NCI-H2029 (cell line): ENCODE measurements at regions not wholly inside any gene's neighbourhood (a gene's known extent, or its start where the extent isn't known, plus 50 kb on each side); places are given as distances from the start of the nearest gene placed in this dataset.

Experiments
- DNase-seq: peaks from one replicate; lab custom pipeline; 2025; lab: John Stamatoyannopoulos, UW

DNA sequence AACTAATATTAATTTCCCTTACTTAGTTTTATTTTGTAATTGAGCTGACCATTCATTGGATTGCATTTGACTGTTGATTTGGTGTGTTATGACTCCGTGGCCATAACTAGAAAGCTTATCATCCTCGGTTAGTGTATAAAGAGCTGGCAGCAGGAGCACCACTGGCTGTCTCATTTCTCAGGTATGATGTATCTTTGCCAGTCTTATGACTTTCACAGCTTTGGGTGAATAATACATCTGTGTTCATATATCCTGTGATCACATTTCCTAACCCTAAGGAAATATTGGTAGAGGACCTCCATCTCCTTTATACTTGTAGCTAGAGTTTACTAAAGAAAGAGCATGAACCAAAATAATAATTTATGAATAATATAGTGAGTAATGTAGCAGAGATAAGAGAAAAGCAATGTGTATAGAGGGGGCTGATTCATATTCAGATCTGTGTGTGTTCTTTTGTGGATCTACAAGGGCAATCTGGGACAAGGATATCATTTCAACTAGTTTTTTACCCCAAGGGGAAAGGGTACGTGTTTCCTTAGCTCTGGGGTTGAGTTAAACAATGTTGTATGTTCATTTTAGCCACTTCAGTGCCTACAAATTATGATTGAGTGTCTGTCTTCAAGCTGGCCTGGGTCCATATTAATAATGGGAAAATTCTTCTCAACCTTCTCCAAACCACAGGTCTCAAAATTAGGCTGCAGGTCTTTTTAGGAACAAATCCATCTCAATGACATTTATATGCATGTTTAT is 901.7 kb downstream of the NTRK3 start:
- DNase-seq = no peak

DNA sequence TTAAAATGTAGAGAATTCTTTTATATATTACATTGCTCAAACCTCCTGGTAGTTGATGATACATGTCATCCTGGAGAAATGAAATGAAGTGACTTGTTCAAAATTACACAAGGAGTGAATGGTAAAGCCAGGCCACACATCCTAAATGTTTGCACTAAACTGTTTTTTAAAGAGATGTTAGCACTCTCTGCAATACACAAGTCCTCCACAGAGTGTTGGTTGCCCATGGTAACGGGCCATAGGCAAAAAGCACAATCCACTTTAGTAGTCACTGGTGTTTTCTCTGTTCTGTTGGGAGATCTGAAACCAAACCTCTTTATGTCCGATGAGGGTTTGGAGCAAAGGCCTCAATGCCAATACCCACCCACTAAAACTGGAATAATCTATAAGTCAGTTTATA is 907.4 kb downstream of the NTRK3 start:
- DNase-seq = peak; percentile 44

DNA sequence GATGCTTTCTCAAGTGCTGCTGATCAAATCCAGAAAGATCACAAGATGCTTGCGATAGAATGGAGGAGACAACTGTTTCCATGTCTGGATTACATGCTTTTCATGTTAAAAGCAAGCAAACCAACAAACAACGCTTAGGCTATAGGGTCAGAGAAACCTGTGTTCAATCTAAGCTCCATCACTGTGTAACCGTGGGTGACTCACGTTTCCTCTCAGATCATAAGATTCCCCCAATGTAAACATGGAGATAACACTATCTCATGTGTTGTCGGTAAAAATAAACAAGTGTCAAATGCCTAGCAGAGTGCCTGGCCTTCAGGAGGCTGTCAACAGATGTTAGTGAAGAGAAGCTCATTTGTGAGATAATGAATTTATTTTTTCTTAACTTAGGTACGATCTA is 907.8 kb downstream of the NTRK3 start:
- peak; percentile 32 for DNase-seq

DNA sequence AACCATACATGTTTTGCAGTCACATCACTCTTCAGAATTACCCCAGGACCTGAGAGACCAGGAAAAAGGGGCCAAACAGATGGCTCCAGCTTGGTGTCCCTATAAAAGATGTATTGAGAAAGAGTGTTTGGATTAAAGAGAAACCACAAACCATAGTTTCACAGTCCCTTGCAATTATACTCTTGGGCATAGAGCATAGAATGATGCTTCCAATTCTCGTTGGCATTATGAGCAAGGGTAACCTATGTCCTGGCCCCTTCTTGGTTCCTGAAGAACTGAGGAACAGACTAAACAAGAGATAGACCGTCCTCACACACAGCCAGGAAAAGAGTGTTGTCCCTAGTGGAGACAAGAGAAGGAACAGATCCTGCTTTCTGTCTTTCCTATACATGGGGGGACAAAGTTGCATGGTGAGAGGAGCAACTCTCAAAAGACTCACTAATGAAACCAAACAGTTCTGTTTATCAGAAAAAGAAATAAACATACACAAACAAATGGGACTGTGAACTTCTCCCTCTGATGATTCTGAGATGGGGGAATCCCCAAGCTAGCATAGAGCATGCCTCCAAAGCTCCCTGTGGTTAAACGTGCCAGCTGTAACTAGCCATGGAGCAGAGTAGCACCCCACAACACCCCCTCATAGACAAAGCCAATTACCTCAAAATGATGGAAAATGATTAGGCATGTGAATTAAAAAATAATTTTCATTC is 908.6 kb downstream of the NTRK3 start:
- no peak for DNase-seq

DNA sequence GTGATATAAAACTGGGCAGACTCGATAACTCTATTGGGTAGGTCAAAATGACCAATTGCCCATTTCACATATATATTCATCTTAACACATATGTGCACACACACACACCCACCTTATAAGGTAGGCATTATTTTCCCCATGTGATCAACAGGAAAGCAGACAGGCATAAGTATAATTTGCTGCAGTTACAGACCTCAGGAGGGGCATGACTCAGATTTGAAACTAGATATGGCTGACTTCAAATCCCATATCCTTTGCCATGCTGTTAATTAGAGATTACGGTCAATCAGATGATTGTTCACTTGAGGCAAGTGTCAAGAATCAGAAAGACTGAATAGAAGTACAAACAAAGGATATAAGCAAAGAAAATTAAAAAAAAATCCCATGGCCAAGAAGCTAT is 910.6 kb downstream of the NTRK3 start:
- DNase-seq = no peak

DNA sequence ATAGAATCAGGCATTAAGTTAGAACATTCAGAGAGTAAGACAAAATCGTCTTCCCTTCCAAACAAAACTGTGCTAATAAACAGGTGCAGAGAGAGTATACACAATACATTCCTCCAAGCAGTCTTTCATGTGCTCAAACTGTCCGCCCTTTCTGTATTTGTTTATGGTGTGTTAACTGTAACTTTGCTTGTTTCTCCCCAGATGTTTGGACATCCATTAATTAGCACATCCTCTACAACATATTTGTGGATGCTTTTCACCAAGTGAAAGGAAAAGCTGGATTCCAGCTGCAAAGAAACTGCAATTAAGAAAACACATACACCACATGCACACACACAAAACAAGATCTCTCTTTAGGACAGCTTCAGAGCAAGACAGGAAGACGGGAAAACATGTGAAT is 912.6 kb downstream of the NTRK3 start:
- no peak for DNase-seq

DNA sequence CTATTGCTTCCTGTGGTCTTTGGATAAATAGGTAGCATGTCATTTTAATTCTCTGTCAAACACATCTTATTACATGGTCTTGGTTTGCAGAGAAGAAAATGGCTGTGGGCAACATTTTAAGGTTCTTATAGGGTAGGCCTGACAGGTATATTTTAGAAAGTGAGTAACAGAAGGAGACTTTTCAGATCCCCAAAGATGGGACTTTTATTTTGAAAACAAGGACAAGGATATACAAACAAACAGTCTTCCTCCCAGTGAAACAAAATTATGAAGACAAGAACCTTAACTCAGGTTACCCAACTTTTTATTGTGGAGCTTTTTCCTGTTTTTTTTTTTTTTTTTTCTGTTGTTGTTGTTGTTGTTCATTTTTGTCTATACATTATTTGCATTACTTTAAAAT is 916.2 kb downstream of the NTRK3 start:
- no peak for DNase-seq

DNA sequence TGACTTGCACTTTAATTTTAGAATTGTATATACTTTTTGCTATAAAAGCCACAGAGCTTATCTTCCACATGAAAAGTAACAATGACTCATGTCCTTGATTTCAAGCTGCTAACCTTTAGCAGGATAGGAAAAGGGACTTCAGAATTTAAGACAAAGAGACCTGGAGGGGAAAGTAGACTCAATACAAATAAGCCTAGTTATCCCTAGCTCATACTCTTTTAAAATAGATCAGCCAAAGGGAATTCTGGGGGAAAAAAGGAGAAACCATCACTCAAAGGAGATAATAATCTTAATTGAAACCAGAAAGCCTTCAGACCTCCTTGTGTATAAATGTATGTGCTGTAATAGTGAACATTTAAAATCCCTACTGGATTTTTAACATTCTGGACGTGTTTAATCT is 930.3 kb downstream of the NTRK3 start:
- no peak for DNase-seq

DNA sequence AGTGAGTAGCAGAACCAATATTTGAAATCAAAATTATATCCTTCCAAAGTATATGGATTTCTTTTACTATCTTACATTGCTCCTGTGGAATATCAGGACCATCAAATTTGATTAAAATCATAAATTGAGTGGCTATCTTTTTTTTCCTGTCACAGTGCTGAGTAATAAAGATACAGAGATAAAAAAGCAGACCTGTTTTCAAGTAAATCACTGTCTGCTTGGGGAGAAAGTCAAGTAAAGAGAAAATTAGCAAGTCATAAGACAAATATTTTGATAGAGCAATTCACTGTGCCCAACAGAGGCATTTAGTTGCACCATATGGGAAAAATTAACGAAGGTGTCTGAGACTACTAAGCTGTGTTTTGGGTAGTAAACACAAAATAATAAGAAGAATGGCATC is 933.7 kb downstream of the NTRK3 start:
- DNase-seq = no peak

DNA sequence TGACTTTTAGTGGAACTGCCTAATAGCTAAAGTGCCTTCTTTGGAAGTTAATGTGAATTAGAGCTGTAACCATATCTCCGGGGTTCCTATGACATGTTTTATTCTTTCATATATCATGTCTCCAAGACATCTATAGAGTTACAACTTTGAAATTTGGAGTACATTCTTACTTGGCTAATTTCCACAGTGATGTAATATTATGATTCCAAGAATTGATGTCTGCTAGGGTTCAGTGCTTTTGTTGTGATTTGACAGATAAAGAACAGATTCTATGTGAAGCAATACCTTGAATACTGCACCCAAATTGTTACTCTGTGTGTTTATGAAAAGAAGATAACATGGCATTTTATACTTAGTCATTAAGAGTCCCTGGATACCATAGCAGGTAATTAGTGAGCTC is 934.3 kb downstream of the NTRK3 start:
- DNase-seq = no peak

DNA sequence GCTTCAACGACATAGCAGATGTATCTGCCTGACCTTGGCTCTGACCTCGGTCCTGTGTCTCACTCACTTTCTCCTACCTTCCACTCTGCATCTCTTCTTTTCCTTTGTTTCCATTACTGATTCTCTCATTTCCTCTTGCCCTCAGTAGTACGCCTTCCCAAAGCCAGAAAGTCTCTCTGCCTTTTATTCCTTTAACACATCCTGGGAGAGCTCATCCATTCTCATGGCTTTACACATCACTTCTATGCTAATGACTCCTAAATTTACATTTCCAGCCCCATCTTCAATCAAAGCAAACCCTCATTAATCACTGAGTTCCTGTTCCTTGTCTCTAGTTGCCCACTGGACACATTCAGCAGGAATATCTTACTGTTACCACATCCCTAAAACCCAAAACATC is 938.6 kb downstream of the NTRK3 start:
- no peak for DNase-seq

DNA sequence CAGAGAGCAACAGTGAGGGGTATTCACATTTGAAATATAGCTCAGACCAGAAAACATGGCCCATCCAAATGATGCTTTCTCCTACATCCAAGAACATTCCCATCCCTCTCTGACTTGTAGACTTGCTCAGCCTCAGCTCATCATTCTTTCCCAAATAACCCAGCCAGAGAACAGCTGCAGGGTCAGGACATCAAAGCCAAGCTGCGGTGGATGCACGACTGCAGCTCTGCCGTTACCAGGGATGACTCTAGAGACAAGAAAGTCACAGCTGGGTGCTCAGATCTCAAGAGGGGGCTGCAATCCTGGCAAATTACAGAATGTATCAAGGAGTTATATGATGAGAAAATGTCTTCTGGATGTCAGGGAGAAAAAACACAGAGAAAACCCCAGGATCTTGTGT is 944.3 kb downstream of the NTRK3 start:
- DNase-seq = no peak

DNA sequence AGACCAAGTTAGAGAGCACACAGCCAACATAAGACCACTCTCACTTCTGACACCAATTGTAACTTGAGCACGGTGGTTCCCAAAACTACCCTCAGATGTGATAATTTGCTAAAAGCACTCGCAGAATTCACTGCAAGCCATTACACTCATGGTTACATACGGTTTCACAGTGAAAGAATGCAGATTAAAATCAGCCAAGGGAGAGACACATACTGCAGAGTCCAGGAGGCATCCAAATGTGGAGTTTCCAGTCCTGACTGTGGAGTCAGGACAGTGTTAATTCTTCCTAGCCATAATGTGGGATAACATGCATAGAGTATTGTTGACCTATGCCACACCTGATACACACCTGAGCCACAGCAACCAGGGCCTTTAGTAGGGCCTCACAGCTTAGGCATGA is 956.4 kb downstream of the NTRK3 start:
- DNase-seq = no peak

DNA sequence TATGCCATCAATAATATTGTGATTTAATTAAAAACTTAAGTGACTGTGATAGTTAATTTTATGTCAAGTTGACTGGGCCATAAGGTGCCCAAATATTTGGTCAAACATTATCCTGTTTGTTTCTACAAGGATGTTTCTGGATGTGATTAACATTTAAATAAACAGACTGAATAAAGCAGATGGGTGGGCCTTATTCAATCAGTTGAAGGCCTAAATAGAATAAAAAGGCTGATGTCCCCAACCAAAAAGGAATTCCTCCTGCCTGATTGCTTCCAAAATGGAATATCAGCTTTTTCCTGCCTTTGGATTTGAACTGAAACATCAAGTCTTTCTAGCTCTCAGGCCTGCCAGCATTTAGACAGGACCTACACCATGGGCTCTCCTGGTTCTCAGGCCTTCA is 961.7 kb downstream of the NTRK3 start:
- no peak for DNase-seq

DNA sequence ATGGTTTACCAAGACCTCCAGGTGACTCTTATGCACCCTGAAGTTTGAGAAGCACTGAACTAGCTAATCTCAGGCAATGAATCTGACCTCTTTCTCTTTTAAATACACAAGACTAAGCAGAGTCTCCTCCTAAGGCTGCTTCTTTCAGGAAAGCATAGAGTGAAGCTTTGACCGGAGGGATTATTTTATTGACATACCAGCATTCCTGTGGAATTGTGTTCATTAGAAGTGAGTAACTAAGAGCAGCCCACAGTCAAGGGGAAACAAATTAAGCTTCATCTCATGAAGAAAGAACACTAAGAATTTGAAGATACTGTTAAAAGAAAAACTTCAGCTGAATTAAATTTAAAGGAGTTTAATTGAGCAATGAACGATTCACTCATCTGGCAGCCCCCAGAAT is 963.5 kb downstream of the NTRK3 start:
- DNase-seq = no peak

DNA sequence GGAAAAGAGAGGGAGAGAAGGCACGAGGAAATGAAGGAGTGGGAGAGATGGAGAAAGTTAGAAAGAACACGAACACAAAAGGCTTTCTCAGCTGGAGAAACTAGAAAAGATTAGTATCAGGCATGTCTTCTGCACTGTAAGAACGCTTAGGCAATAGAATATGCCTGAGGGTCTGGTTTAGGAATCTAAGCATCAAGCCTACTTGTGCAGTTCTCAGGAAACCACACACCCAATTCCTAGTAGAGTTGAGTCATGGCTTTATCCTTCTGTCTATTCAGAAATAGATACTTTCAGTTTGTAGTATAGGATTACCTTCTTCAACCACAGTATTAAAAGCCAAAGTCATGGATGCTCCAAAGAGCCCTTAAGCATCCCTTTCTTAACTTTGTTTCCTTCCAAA is 969.4 kb downstream of the NTRK3 start:
- no peak for DNase-seq

DNA sequence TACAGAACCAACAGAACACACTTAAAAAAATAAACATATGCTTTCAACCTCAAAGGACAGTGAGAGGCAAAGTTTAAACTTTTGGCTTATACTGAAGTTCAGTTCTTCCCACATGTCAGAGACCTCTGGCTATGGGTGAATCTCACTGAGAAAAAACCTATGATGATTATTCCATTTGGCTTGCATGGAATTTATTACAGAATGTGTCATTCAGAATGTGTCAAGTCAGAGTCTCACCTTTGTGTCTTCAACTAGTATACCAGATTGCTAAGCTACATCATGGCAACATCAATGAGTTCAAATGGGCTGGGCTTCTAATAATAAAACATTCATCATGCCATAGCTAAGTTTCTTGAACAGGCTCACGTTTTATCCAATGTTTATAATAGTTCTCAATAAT is 987.0 kb downstream of the NTRK3 start:
- no peak for DNase-seq

DNA sequence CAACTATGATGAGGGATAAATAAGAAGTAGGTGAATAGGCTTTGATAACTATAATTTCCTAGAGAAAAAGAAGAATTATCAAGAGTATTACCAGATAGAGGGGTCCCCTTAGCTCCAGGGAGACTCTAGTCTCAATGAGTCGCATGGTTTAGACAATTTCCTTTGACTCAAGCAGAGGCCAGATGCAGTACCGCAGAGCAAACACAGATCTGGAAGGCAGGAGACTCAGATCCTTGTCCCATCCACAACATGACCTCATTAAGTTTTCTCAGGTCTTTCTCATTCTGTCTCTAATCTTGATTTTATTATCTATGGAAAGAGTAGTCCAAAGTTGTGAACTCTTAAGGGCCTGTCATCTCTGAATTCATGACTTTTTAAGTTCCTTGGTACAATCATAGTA is 987.9 kb downstream of the NTRK3 start:
- no peak for DNase-seq

DNA sequence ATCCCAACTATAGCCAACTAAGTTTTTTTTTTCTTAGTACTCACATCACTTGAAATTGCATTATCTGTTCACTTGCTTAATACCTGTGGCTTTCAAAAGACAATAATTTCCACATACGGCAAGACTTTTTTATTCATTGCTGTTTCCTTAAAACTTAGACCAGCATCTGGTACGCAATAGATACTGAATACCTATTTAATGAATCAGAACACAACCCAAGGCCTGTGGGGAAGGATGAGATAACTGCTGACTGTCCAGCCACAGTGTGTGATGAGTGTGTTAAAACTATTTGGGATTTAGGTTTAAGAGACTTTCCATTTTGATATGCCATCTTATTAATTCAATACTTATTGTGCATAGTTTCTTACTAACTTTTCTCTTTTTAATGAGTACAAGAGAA is 988.7 kb downstream of the NTRK3 start:
- no peak for DNase-seq

DNA sequence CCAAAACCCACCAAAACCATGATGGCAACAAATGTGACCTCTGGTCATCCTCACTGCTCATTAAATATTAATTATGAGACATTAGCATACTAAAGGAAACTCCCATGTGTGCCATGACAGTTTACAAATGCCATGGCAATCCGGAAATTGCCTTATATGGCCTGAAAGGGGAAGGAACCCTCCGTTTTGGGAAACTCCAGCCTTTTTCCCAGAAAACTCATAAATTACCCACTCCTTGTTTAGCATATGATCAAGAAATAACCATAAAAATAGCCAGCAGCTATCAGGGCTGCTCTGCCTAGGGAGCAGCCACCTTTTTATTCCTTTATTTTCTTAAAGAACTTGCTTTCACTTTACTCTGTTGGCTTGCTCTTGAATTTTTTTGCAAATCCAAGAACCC is 992.7 kb downstream of the NTRK3 start:
- no peak for DNase-seq

DNA sequence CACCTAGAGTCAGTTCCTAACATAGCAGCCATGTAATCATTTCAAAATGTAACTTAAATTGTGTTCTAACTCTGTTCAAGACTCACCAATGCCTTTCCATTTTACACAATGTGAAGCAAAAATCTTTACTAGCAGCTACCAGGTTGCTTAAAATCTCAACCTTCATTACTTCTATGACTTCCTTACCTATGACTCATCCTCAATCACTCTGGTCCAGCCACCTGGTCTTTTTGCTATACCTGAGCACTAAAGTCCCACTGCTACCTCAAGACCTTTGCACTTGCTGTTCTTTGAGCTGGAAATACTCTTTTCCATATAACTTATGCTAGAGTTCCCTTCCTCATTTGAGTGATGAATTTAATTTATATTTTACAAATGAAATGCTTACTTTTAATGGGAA is 993.2 kb downstream of the NTRK3 start:
- no peak for DNase-seq

DNA sequence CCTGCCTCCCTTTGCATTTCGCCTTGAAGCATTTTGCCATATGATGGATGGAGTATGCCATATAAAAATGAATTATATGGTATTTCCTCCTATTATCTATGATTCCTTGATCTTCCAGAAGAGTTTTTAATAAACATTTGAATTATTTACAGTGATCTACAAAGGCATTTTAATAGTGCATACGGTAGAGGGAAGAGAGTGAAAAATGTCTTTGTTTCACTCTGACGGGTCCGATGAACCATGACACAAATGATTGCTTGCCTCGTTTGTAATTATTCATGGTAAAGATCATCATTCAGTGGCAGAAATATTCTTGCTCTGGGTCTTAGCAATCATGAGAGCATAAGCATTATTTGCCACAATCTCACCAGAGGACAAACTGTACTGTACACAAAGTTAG is 1010.9 kb downstream of the NTRK3 start:
- DNase-seq = no peak

DNA sequence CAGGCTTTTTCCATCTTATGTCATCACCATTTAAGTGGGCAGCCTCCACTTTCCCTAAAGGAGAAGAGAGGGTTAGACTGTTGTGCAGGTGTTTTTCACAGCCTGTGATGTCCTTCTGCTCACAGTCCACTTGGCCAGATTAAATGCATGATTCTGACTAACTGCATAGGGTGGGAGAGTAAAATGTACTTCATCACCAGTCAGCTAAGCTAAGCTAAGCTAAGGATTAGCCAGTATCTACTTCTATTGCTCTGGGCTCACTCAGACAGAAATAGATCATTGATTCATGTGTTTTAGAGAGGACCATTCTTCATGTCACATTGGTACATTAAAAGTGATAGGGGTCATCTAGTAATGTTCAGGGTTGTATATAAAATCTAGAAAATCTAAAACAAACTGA is 1013.1 kb downstream of the NTRK3 start:
- no peak for DNase-seq
